OCI-LY3 (cell line): ENCODE measurements at regions not wholly inside any gene's neighbourhood (a gene's known extent, or its start where the extent isn't known, plus 50 kb on each side); places are given as distances from the start of the nearest gene placed in this dataset.

Experiments
- H2AFZ ChIP-seq: fragments of 200-600, 300-600 bp; shearing (Covaris generic); 2 replicates; pipeline ENCODE4 v1.6.0; 2014; ENCODE audit warnings: antibody characterized with exemption, low read depth, low read length
- H3K27ac ChIP-seq: fragments of 200-600, 300-600 bp; sonication (generic); 2 replicates; pipeline ENCODE4 v1.5.1; 2014; ENCODE audit warnings: mild to moderate bottlenecking, low read length, moderate library complexity, mixed read lengths
- H3K27me3 ChIP-seq: fragments of 200-600, 300-600 bp; sonication (generic); 2 replicates; pipeline ENCODE4 v1.6.1; 2014; ENCODE audit warnings: low read depth, low read length, mixed read lengths
- H3K36me3 ChIP-seq: fragments of 200-600, 300-600 bp; sonication (generic); replicated peaks from 2 replicates; pipeline ENCODE3; 2014; ENCODE audit warnings: low read depth, low read length, mixed read lengths
- H3K4me1 ChIP-seq: fragments of 300-600, 200-600 bp; sonication (generic); 2 replicates; pipeline ENCODE4 v1.6.1; 2014; ENCODE audit warnings: low read length, mixed read lengths
- H3K4me2 ChIP-seq: fragments of 200-600, 300-600 bp; sonication (generic); 2 replicates; pipeline ENCODE4 v1.6.1; 2014; ENCODE audit warnings: low read length, mixed read lengths
- H3K4me3 ChIP-seq: fragments of 300-600, 200-600 bp; sonication (generic); 2 replicates; pipeline ENCODE4 v1.5.1; 2014; ENCODE audit warnings: antibody characterized with exemption, mild to moderate bottlenecking, low read length, moderate library complexity
- H3K79me2 ChIP-seq: fragments of 300-600, 200-600 bp; shearing (Covaris generic); 2 replicates; pipeline ENCODE4 v1.6.1; 2014; ENCODE audit warnings: mild to moderate bottlenecking, low read length, mixed read lengths
- H3K9ac ChIP-seq: fragments of 300-600, 200-600 bp; shearing (Covaris generic); 2 replicates; pipeline ENCODE4 v1.6.0; 2014; ENCODE audit warnings: mild to moderate bottlenecking, low read length, moderate library complexity
- H3K9me3 ChIP-seq: fragments of 200-600, 300-600 bp; shearing (Covaris generic); 2 replicates; pipeline ENCODE4 v1.6.1; 2014; ENCODE audit warnings: low read length, mixed read lengths; ENCODE audit not compliant: insufficient read depth
- H4K20me1 ChIP-seq: fragments of 200-600, 300-600 bp; sonication (generic); 2 replicates; pipeline ENCODE4 v1.6.1; 2016; ENCODE audit warnings: low read length, mixed read lengths; ENCODE audit not compliant: insufficient read depth
- EZH2phosphoT487 ChIP-seq: fragments of 200-600 bp; shearing (Covaris generic); IDR thresholded peaks from 2 replicates; pipeline ENCODE4 v1.6.1; 2018; ENCODE audit warnings: antibody characterized with exemption, mixed run types, low read depth
- TF ChIP-seq, protein P1 (sequence below): fragments of 200-600, 300-600 bp; sonication (generic); IDR thresholded peaks from 2 replicates; pipeline ENCODE4 v1.5.1; 2014; ENCODE audit warnings: antibody characterized with exemption, low read length, low read depth

DNA sequence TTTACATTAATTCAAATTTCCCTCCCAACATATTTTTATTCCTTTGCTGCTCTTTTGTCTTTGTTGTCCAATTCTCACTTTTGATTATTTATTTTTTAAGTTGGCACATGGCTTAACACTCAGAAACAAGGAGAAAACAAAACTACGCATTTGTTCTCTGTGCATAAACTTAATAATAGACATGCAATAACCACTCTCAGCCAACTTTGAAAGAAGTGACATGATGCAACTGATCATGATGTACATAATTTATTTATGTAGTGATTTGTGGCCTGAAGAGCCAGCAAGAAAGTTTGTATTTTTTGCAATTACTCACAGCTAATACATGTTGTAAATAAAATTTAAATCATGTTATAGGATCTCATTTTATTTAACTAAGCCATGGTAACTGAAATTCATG lies 942.8 kb upstream of the PIK3C3 start:
- H2AFZ ChIP-seq = no peak overlapping the region
- no peaks in the 10 kb centered on the region for H4K20me1 ChIP-seq
- no peak overlapping the region for H3K9ac ChIP-seq
- no peak overlapping the region for H3K4me3 ChIP-seq
- no peaks in the 10 kb centered on the region for H3K79me2 ChIP-seq
- H3K4me2 ChIP-seq = no peak overlapping the region
- H3K27me3 ChIP-seq = no peaks in the 10 kb centered on the region
- H3K9me3 ChIP-seq = 0 out of 2 replicates have a peak, but pooled peaks cover 5% of the 10 kb centered on the region
- peaks cover 4% of the 10 kb centered on the region for H3K36me3 ChIP-seq
- H3K4me1 ChIP-seq = peaks cover 6% of the 10 kb centered on the region
- TF ChIP-seq EZH2phosphoT487 = no peak
- TF ChIP-seq, protein P1, sequence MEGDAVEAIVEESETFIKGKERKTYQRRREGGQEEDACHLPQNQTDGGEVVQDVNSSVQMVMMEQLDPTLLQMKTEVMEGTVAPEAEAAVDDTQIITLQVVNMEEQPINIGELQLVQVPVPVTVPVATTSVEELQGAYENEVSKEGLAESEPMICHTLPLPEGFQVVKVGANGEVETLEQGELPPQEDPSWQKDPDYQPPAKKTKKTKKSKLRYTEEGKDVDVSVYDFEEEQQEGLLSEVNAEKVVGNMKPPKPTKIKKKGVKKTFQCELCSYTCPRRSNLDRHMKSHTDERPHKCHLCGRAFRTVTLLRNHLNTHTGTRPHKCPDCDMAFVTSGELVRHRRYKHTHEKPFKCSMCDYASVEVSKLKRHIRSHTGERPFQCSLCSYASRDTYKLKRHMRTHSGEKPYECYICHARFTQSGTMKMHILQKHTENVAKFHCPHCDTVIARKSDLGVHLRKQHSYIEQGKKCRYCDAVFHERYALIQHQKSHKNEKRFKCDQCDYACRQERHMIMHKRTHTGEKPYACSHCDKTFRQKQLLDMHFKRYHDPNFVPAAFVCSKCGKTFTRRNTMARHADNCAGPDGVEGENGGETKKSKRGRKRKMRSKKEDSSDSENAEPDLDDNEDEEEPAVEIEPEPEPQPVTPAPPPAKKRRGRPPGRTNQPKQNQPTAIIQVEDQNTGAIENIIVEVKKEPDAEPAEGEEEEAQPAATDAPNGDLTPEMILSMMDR = no peak
- no peak overlapping the region for H3K27ac ChIP-seq

DNA sequence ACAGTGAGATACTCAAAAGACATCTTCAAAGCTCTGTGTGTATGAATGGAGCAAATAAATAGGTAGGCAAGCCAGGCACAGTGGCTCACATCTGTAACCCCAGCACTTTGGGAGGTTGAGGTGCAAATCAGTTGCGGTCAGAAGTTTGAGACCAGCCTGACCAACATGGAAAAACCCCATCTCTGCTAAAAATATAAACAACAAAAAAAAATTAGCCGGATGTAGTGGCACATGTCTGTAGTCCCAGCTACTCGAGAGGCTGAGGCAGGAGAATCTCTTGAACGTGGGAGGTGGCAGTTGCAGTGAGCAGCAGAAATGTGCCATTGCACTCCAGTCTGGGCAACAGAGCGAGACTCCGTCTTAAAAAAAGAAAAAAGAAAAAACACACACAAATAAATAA lies 945.1 kb upstream of the PIK3C3 start:
- no peak overlapping the region for H3K4me2 ChIP-seq
- no peak overlapping the region for H3K4me3 ChIP-seq
- no peak for TF ChIP-seq EZH2phosphoT487
- TF ChIP-seq, protein P1 = no peak
- H3K36me3 ChIP-seq = no peaks in the 10 kb centered on the region
- H3K27me3 ChIP-seq = no peaks in the 10 kb centered on the region
- no peaks in the 10 kb centered on the region for H3K9me3 ChIP-seq
- no peak overlapping the region for H3K27ac ChIP-seq
- H3K79me2 ChIP-seq = no peaks in the 10 kb centered on the region
- no peak overlapping the region for H3K9ac ChIP-seq
- H3K4me1 ChIP-seq = peaks cover under 1% of the 10 kb centered on the region; the same call in 1 of the 2 replicates
- H4K20me1 ChIP-seq = no peaks in the 10 kb centered on the region
- 0 out of 2 replicates have a peak overlapping the region, but pooled peaks have one; percentile 39 for H2AFZ ChIP-seq

DNA sequence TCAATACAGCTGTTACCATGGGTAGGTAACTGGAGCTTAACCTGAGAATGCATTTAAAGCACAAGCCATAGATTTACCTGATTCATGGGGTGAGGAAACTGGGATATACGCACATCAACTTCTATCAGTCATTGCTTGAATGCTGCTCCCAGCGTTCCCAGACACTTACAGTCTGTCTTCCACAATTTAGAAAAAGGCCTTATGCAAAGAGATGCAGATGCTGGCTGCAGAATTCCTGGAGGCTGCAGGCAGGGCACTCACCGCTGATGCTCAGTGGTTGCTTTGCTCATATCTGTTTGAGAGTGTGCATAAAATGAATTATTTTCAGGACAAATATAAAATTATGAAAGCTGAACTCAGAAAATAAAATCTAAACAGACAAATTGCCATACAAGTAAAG lies 950.7 kb upstream of the PIK3C3 start:
- H3K4me1 ChIP-seq = no peaks in the 10 kb centered on the region
- no peaks in the 10 kb centered on the region for H4K20me1 ChIP-seq
- no peaks in the 10 kb centered on the region for H3K27me3 ChIP-seq
- no peaks in the 10 kb centered on the region for H3K79me2 ChIP-seq
- no peaks in the 10 kb centered on the region for H3K9me3 ChIP-seq
- no peak overlapping the region for H3K9ac ChIP-seq
- no peak overlapping the region for H3K4me2 ChIP-seq
- TF ChIP-seq, protein P1 = no peak
- no peak for TF ChIP-seq EZH2phosphoT487
- H2AFZ ChIP-seq = no peak overlapping the region
- H3K36me3 ChIP-seq = no peaks in the 10 kb centered on the region
- H3K27ac ChIP-seq = no peak overlapping the region
- no peak overlapping the region for H3K4me3 ChIP-seq

DNA sequence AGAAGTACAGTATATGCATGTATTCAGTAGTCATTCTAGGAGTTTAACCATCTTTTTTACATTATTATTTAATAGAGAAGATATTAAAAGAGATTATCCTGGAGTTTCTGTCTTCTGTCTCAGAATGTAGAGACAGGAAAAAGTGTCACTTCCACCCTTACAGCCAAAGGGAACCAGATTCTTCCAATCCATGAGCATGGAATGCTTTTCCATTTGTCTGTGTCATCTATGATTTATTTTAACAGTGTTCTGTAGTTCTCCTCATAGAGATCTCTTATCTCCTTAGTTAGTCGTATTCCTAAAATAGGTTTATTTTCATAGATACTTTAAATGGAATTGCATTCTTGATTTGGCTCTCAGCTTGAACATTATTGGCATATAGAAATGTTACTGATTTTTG lies 959.5 kb upstream of the PIK3C3 start:
- H3K9me3 ChIP-seq = 0 out of 2 replicates have a peak, but pooled peaks cover 3% of the 10 kb centered on the region
- H2AFZ ChIP-seq = no peak overlapping the region
- H3K36me3 ChIP-seq = no peaks in the 10 kb centered on the region
- H3K4me3 ChIP-seq = no peak overlapping the region
- no peak overlapping the region for H3K4me2 ChIP-seq
- H3K4me1 ChIP-seq = peaks cover 3% of the 10 kb centered on the region; the same call in 1 of the 2 replicates
- H3K79me2 ChIP-seq = no peaks in the 10 kb centered on the region
- no peaks in the 10 kb centered on the region for H3K27me3 ChIP-seq
- no peak overlapping the region for H3K9ac ChIP-seq
- H4K20me1 ChIP-seq = no peaks in the 10 kb centered on the region
- no peak overlapping the region for H3K27ac ChIP-seq
- TF ChIP-seq, protein P1 = no peak
- no peak for TF ChIP-seq EZH2phosphoT487
